Endothelial cell of umbilical vein (primary cell): ENCODE measurements at regions not wholly inside any gene's neighbourhood (a gene's known extent, or its start where the extent isn't known, plus 50 kb on each side); places are given as distances from the start of the nearest gene placed in this dataset.

Experiments
- BruUV-seq: library from RNA; stranded (reverse); fragments of 400-500 nt; replicated peaks from 2 replicates; lab custom pipeline; 2021; lab: Mats Ljungman, UMichigan
- CTCF ChIA-PET: fragments of 300-600, 350-600 bp; sonication (Branson Sonifier 250); formaldehyde crosslinking; loops from one replicate; lab custom pipeline; 2021; ENCODE audit warnings: antibody characterized with exemption, inconsistent platforms; lab: Charles Lee
- POLR2A ChIA-PET: fragments of 300-600, 350-600 bp; sonication (Branson Sonifier 250); formaldehyde crosslinking; loops from one replicate; lab custom pipeline; 2021; ENCODE audit warnings: antibody characterized with exemption, inconsistent platforms; lab: Charles Lee
- DNase-seq: peaks from one replicate; pipeline ENCODE4 v3.0.0-alpha.2; 2011; ENCODE audit warnings: low read depth, low spot score
- FAIRE-seq: peaks from 2 replicates; lab custom pipeline; 2011; peaks lifted over from hg19 to GRCh38; lab: Jason Lieb, UNC
- H2AFZ ChIP-seq: 2 replicates; pipeline ENCODE4 v1.6.0; 2012; ENCODE audit warnings: low read depth, low read length, control low read depth, inconsistent platforms
- H3K27ac ChIP-seq: 2 replicates; pipeline ENCODE4 v1.5.1; 2011; ENCODE audit warnings: low read depth, mild to moderate bottlenecking, control low read depth, low read length, moderate library complexity; ENCODE audit not compliant: insufficient read depth
- H3K27me3 ChIP-seq, 2 experiments: 2 replicates each; pipeline versions ENCODE4 v1.6.0 to v1.6.1; 2011; ENCODE audit warnings: low read length in 2 of 2, mixed read lengths in 1 of 2; ENCODE audit not compliant: control insufficient read depth in 2 of 2, insufficient read depth in 2 of 2
- H3K36me3 ChIP-seq, 2 experiments: 2 replicates in 1 of 2; 3 replicates in 1 of 2; pipeline ENCODE4 v1.5.1; 2011; ENCODE audit warnings: low read length in 2 of 2, mild to moderate bottlenecking in 1 of 2, moderate library complexity in 1 of 2; ENCODE audit not compliant: control insufficient read depth in 2 of 2, insufficient read depth in 2 of 2; ENCODE audit errors: extremely low read depth in 1 of 2
- H3K4me1 ChIP-seq: 3 replicates; pipeline ENCODE4 v1.5.1; 2011; ENCODE audit warnings: mild to moderate bottlenecking, low read length; ENCODE audit not compliant: control insufficient read depth, insufficient read depth; ENCODE audit errors: extremely low read depth
- H3K4me2 ChIP-seq: 2 replicates; pipeline ENCODE4 v1.6.1; 2011; ENCODE audit warnings: low read length, control low read depth, mixed read lengths; ENCODE audit not compliant: insufficient read depth
- H3K4me3 ChIP-seq, 3 experiments: fragments of 200-600 bp in 1 of 3; sonication (generic), shearing (Covaris generic) in 1 of 3; replicated peaks in 1 of 3; 2 replicates each; pipeline ENCODE4 v1.5.1; 2011 to 2016; ENCODE audit warnings: control low read depth in 3 of 3, low read length in 3 of 3, mild to moderate bottlenecking in 2 of 3, inconsistent platforms in 1 of 3, low read depth in 1 of 3, moderate library complexity in 1 of 3; ENCODE audit not compliant: insufficient read depth in 1 of 3
- H3K79me2 ChIP-seq: 2 replicates; pipeline ENCODE4 v1.6.0; 2012; ENCODE audit warnings: low read length, inconsistent platforms; ENCODE audit not compliant: control insufficient read depth, insufficient read depth
- H3K9ac ChIP-seq: replicated peaks from 2 replicates; pipeline ENCODE3; 2011; ENCODE audit warnings: low read length, control low read depth; ENCODE audit not compliant: insufficient read depth; ENCODE audit errors: extremely low read depth
- H3K9me1 ChIP-seq: replicated peaks from 3 replicates; pipeline ENCODE4 v1.6.0; 2011; ENCODE audit warnings: mild to moderate bottlenecking, low read length; ENCODE audit not compliant: control insufficient read depth, insufficient read depth; ENCODE audit errors: extremely low read depth
- H3K9me3 ChIP-seq: replicated peaks from 2 replicates; pipeline ENCODE4 v1.5.1; 2012; ENCODE audit warnings: low read length, inconsistent platforms; ENCODE audit not compliant: control insufficient read depth, insufficient read depth
- H4K20me1 ChIP-seq: replicated peaks from 2 replicates; pipeline ENCODE3; 2011; ENCODE audit warnings: mild to moderate bottlenecking, low read length; ENCODE audit not compliant: control insufficient read depth, insufficient read depth; ENCODE audit errors: extremely low read depth
- EZH2 ChIP-seq: IDR thresholded peaks from 2 replicates; pipeline ENCODE4 v1.6.1; 2012; ENCODE audit warnings: borderline replicate concordance, low read depth, mild to moderate bottlenecking, moderate library complexity, low read length, inconsistent platforms; ENCODE audit not compliant: severe bottlenecking
- dilution Hi-C: fragments of 300-500 bp; cut with MboI; formaldehyde crosslinking; loops from one replicate; pipeline ENCODE4 v1.15.0; 2019; ENCODE audit warnings: low sequenced_read_pairs; ENCODE audit not compliant: extremely low pct_ligation_motif_present
- intact Hi-C: fragments of 100-400 bp; cut with micrococcal nuclease; formaldehyde crosslinking; loops from one replicate; pipeline ENCODE4 v1.10.0; 2022

DNA sequence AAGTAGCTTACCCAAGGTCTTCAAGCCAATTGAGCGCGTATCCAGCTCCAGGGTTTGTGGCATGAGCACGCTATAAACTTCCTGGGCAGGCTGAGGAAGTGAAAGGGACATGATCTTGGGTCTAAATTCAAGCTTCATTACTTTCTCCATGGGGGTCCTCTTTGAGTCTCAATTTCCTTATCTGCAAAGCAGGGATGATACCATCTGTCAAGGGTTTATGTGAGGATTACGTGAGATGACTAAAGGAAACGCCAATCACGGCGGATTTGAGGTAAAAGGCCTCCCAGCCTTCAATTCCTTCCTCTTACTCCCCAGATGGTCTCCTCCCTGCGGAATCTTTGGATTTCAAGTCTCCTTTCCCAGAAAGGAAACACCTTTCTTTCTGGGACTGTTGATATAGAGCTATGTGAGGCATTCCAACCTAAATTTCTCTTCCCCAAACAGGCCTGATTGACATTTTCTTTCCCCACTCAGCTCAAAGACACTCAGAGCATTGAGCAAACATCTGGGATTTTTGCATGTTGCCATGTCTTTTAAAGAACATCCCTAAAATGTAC lies 474.4 kb downstream of the INSC start:
- BruUV-seq: no TSS peak
- H3K27ac ChIP-seq: no peak overlapping the region
- CTCF ChIA-PET: no interaction called here

DNA sequence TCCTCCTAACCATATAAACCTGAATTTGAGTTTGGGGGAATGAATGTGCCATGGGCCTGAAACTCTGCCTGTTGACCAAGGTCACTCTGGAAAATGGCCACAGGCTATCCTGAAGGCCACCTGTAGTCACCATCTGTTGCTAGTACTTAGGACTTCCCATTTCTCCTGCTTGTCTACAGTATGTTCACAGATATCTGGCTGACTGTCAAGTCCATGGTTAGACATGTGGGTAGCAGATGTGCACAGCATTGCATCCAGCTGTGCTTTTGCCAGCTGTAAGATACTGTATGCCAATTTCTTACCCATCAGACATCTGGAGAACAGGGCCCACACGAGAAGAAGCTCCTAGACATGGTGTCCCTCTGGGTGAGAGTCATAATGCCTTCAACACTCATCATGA lies 475.4 kb downstream of the INSC start:
- dilution Hi-C loops: no loop called here
- no peak overlapping the region for H3K4me2 ChIP-seq
- DNase-seq: no peak
- no peaks in the 10 kb centered on the region for H3K79me2 ChIP-seq
- no peak for TF ChIP-seq EZH2
- H3K9me3 ChIP-seq: no peaks in the 10 kb centered on the region
- no peak overlapping the region for H2AFZ ChIP-seq
- BruUV-seq: no TSS peak
- H3K9ac ChIP-seq: no peak overlapping the region
- H3K9me1 ChIP-seq: no peaks in the 10 kb centered on the region
- H3K4me1 ChIP-seq: no peaks in the 10 kb centered on the region
- no peak overlapping the region for H3K27ac ChIP-seq
- H3K27me3 ChIP-seq: no peaks in the 10 kb centered on the region
- H3K4me3 ChIP-seq: no peak overlapping the region
- no peaks in the 10 kb centered on the region for H4K20me1 ChIP-seq
- ChIA-PET CTCF (no interaction called here), POLR2A (no interaction called here)
- no peak for FAIRE-seq
- no peaks in the 10 kb centered on the region for H3K36me3 ChIP-seq
- intact Hi-C loops: no loop called here

More for the DNA sequence above, 474.4 kb downstream of the INSC start:
- H3K9me3 ChIP-seq: no peaks in the 10 kb centered on the region
- H3K4me1 ChIP-seq: no peaks in the 10 kb centered on the region
- H4K20me1 ChIP-seq: no peaks in the 10 kb centered on the region
- DNase-seq (no peak), FAIRE-seq (no peak)
- no peak for TF ChIP-seq EZH2
- H3K27me3 ChIP-seq: no peaks in the 10 kb centered on the region
- no peak overlapping the region for H3K4me3 ChIP-seq
- no peaks in the 10 kb centered on the region for H3K9me1 ChIP-seq
- dilution Hi-C loops (no loop called here), intact Hi-C loops (no loop called here)
- no peak overlapping the region for H3K4me2 ChIP-seq
- no peak overlapping the region for H2AFZ ChIP-seq
- POLR2A ChIA-PET: no interaction called here
- no peak overlapping the region for H3K9ac ChIP-seq
- no peaks in the 10 kb centered on the region for H3K36me3 ChIP-seq
- no peaks in the 10 kb centered on the region for H3K79me2 ChIP-seq
